CD4-positive, alpha-beta T cell (primary cell): ENCODE measurements at regions not wholly inside any gene's neighbourhood (a gene's known extent, or its start where the extent isn't known, plus 50 kb on each side); places are given as distances from the start of the nearest gene placed in this dataset.

Experiments used
- ATAC-seq: fragments of 200-7000 bp; cut with Tn5 transposase; one replicate; pipeline ENCODE4 v1.10.0; 2022; ENCODE audit warnings: mild to moderate bottlenecking; ENCODE audit not compliant: poor library complexity
- CTCF ChIA-PET: fragments of 350-600 bp; sonication (Branson Sonifier 250); formaldehyde crosslinking; loops from one replicate; lab custom pipeline; 2021; ENCODE audit warnings: antibody characterized with exemption, inconsistent platforms; lab: Charles Lee
- POLR2A ChIA-PET: fragments of 350-600 bp; sonication (Branson Sonifier 250); formaldehyde crosslinking; loops from one replicate; lab custom pipeline; 2021; ENCODE audit warnings: antibody characterized with exemption, inconsistent platforms; lab: Charles Lee
- DNase-seq, 14 experiments: peaks; one replicate each; pipeline ENCODE4 v3.0.0-alpha.2; 2013 to 2020; ENCODE audit warnings: mixed read lengths in 2 of 14
- H3K27ac ChIP-seq, 2 donors: one replicate each; pipeline versions ENCODE4 v1.5.1 to v1.7.0; 2013; ENCODE audit warnings: low read length in 2 of 2, low read depth in 1 of 2, mild to moderate bottlenecking in 1 of 2
- H3K27me3 ChIP-seq, 2 experiments: 1 replicate in 1 of 2; 2 replicates in 1 of 2; pipeline versions ENCODE4 v1.6.1 to v1.7.0; 2013; ENCODE audit warnings: low read length in 2 of 2, control low read depth in 1 of 2, mild to moderate bottlenecking in 1 of 2, moderate library complexity in 1 of 2; ENCODE audit not compliant: insufficient read depth in 2 of 2, control insufficient read depth in 1 of 2
- H3K36me3 ChIP-seq: one replicate; pipeline ENCODE4 v1.6.1; 2013; ENCODE audit warnings: low read length, control low read depth; ENCODE audit not compliant: insufficient read depth
- H3K4me1 ChIP-seq: one replicate; pipeline ENCODE4 v1.6.1; 2013; ENCODE audit warnings: low read length, control low read depth; ENCODE audit not compliant: insufficient read depth
- H3K4me3 ChIP-seq: one replicate; pipeline ENCODE4 v1.5.1; 2013; ENCODE audit warnings: mild to moderate bottlenecking, low read length, moderate library complexity
- H3K9me3 ChIP-seq, 2 experiments: 1 replicate in 1 of 2; 2 replicates in 1 of 2; pipeline versions ENCODE4 v1.6.1 to v1.7.0; 2013; ENCODE audit warnings: low read length in 2 of 2, mild to moderate bottlenecking in 2 of 2, control low read depth in 1 of 2, moderate library complexity in 1 of 2; ENCODE audit not compliant: control insufficient read depth in 1 of 2, insufficient read depth in 1 of 2
- H3K27ac Mint-ChIP-seq: one replicate; pipeline ENCODE4 v1.8.0; 2020; ENCODE audit warnings: mixed read lengths
- H3K27me3 Mint-ChIP-seq: one replicate; pipeline ENCODE4 v1.8.0; 2021; ENCODE audit warnings: mixed read lengths
- H3K36me3 Mint-ChIP-seq: one replicate; pipeline ENCODE4 v1.8.0; 2021; ENCODE audit warnings: low read depth, mixed read lengths
- H3K4me1 Mint-ChIP-seq: one replicate; pipeline ENCODE4 v1.8.0; 2021; ENCODE audit warnings: low read depth, mixed read lengths
- H3K4me3 Mint-ChIP-seq: one replicate; pipeline ENCODE4 v1.8.0; 2020; ENCODE audit warnings: mild to moderate bottlenecking, mixed read lengths
- H3K9me3 Mint-ChIP-seq: one replicate; pipeline ENCODE4 v1.8.0; 2020; ENCODE audit warnings: mixed read lengths
- CTCF ChIP-seq: fragments of 200-600 bp; IDR thresholded peaks from one replicate; pipeline ENCODE4 v1.8.0; 2022; ENCODE audit warnings: antibody characterized with exemption, mild to moderate bottlenecking
- intact Hi-C, 2 experiments: fragments of 100-400 bp; cut with DNase I in 1 of 2; cut with micrococcal nuclease in 1 of 2; formaldehyde crosslinking; loops; one replicate each; pipeline versions ENCODE4 v1.15.1 to v1.9.0; 2023 to 2025; cut with DNase I, micrococcal nuclease

- POLR2A ChIA-PET = no interaction called here
- intact Hi-C loops = no loop called here
- DNase-seq (no peak), ATAC-seq (no peak)
- no peak for TF ChIP-seq CTCF
- CTCF ChIA-PET = no interaction called here
- Histone ChIP-seq H3K4me1 (no peaks in the 10 kb centered on the region), H3K4me3 (no peak overlapping the region), H3K36me3 (no peaks in the 10 kb centered on the region), H3K9me3 (no peaks in the 10 kb centered on the region), H3K27me3 (peaks cover 0 to 3% of the 10 kb centered on the region in 2 experiments), H3K27ac (no peak overlapping the region)
- peaks cover 6% of the 10 kb centered on the region for H3K27me3 Mint-ChIP-seq
- H3K36me3 Mint-ChIP-seq = no peaks in the 10 kb centered on the region
- no peaks in the 10 kb centered on the region for H3K4me1 Mint-ChIP-seq
- H3K27ac Mint-ChIP-seq = no peak overlapping the region
- H3K4me3 Mint-ChIP-seq = no peak overlapping the region
- peaks cover 8% of the 10 kb centered on the region for H3K9me3 Mint-ChIP-seq
Observed at GRCh38 chr11:43234881-43235280, 76.9 kb upstream of the API5 start.

- no peak overlapping the region for H3K27ac ChIP-seq
- POLR2A ChIA-PET = no interaction called here
- ATAC-seq = no peak
- H3K36me3 Mint-ChIP-seq = no peaks in the 10 kb centered on the region
- TF ChIP-seq CTCF = no peak
- no peak overlapping the region for H3K4me3 ChIP-seq
- no peaks in the 10 kb centered on the region for H3K9me3 ChIP-seq
- no peaks in the 10 kb centered on the region for H3K36me3 ChIP-seq
- peaks cover 8% of the 10 kb centered on the region for H3K9me3 Mint-ChIP-seq
- H3K4me3 Mint-ChIP-seq = no peak overlapping the region
- H3K27ac Mint-ChIP-seq = no peak overlapping the region
- no peaks in the 10 kb centered on the region for H3K27me3 ChIP-seq
- no peaks in the 10 kb centered on the region for H3K4me1 ChIP-seq
- DNase-seq = no peak
- intact Hi-C loops = no loop called here
- CTCF ChIA-PET = no interaction called here
- H3K27me3 Mint-ChIP-seq = peaks cover 6% of the 10 kb centered on the region
- H3K4me1 Mint-ChIP-seq = no peaks in the 10 kb centered on the region
Observed at GRCh38 chr11:43238341-43238740, 73.5 kb upstream of the API5 start.

GRCh38 chr11:43239791-43240190 is 72.0 kb upstream of the API5 start:
- ATAC-seq = no peak
- intact Hi-C loops = no loop called here
- H3K27ac ChIP-seq = no peak overlapping the region
- H3K4me1 ChIP-seq = no peaks in the 10 kb centered on the region
- H3K4me1 Mint-ChIP-seq = no peaks in the 10 kb centered on the region
- no peaks in the 10 kb centered on the region for H3K9me3 ChIP-seq
- TF ChIP-seq CTCF = no peak
- H3K4me3 ChIP-seq = no peak overlapping the region
- H3K27me3 ChIP-seq = peaks cover 0 to 4% of the 10 kb centered on the region in 2 experiments
- H3K27me3 Mint-ChIP-seq = peaks cover 16% of the 10 kb centered on the region
- POLR2A ChIA-PET = no interaction called here
- no peak for DNase-seq
- H3K36me3 ChIP-seq = no peaks in the 10 kb centered on the region
- CTCF ChIA-PET = no interaction called here
- H3K4me3 Mint-ChIP-seq = no peak overlapping the region
- H3K36me3 Mint-ChIP-seq = no peaks in the 10 kb centered on the region
- H3K9me3 Mint-ChIP-seq = peaks cover 8% of the 10 kb centered on the region
- no peak overlapping the region for H3K27ac Mint-ChIP-seq
